Stomach (tissue), 4 donors: ENCODE measurements at regions not wholly inside any gene's neighbourhood (a gene's known extent, or its start where the extent isn't known, plus 50 kb on each side); places are given as distances from the start of the nearest gene placed in this dataset.

ENCODE experiments used
- CTCF ChIP-seq, 7 experiments: fragments of 450-650 bp in 4 of 7; fragments of 200-600 bp in 3 of 7; sonication (generic) in 3 of 7; IDR thresholded peaks; one replicate each; pipeline ENCODE4 v1.5.1; 2016 to 2019; ENCODE audit warnings: antibody characterized with exemption in 7 of 7, control low read depth in 2 of 7, mild to moderate bottlenecking in 1 of 7
- EP300 ChIP-seq: sonication (generic); formaldehyde crosslinking; IDR thresholded peaks from one replicate; pipeline ENCODE4 v1.6.1; 2017; ENCODE audit warnings: antibody characterized with exemption
- POLR2A ChIP-seq, 4 donors: fragments of 450-650 bp; IDR thresholded peaks; one replicate each; pipeline ENCODE4 v1.6.1; 2016; ENCODE audit warnings: antibody characterized with exemption in 4 of 4, control low read depth in 2 of 4, mild to moderate bottlenecking in 1 of 4, moderate library complexity in 1 of 4
- POLR2AphosphoS5 ChIP-seq, 3 donors: sonication (generic); formaldehyde crosslinking; IDR thresholded peaks; one replicate each; pipeline ENCODE4 v1.6.1; 2016; ENCODE audit warnings: antibody characterized with exemption in 3 of 3

- TF ChIP-seq CTCF (IDR thresholded peaks at IDR 0.05) (no peak), POLR2AphosphoS5 (IDR thresholded peaks at IDR 0.05) (peak in 1 of 3 donors; percentile 24), EP300 (no peak), POLR2A (IDR thresholded peaks at IDR 0.05) (no peak)
These were observed 75.2 kb downstream of the KATNIP start for GRCh38 chr16:27625050-27625697.
